SJSA1 (cell line): ENCODE measurements at regions not wholly inside any gene's neighbourhood (a gene's known extent, or its start where the extent isn't known, plus 50 kb on each side); places are given as distances from the start of the nearest gene placed in this dataset.

Experiments
- DNase-seq, 2 experiments: peaks; one replicate each; pipeline ENCODE4 v3.0.0-alpha.2; 2015 to 2020; ENCODE audit warnings: low spot score in 2 of 2, low read depth in 1 of 2
- H3K27ac ChIP-seq: fragments of 250-450 bp; sonication (Bioruptor Pico); 2 replicates; pipeline ENCODE4 v1.5.1; 2020; ENCODE audit warnings: mild to moderate bottlenecking, moderate library complexity
- H3K27me3 ChIP-seq: fragments of 250-450 bp; sonication (Bioruptor Pico); replicated peaks from 2 replicates; pipeline ENCODE4 v1.5.1; 2020; ENCODE audit warnings: mild to moderate bottlenecking, moderate library complexity
- H3K36me3 ChIP-seq: fragments of 250-450 bp; sonication (Bioruptor Pico); 2 replicates; pipeline ENCODE4 v1.5.1; 2020; ENCODE audit warnings: mild to moderate bottlenecking
- H3K4me1 ChIP-seq: fragments of 250-450 bp; sonication (Bioruptor Pico); replicated peaks from 2 replicates; pipeline ENCODE4 v1.6.1; 2021; ENCODE audit warnings: mild to moderate bottlenecking
- H3K4me3 ChIP-seq: fragments of 250-450 bp; sonication (Bioruptor Pico); 2 replicates; pipeline ENCODE4 v1.5.1; 2020; ENCODE audit warnings: mild to moderate bottlenecking
- H3K9me3 ChIP-seq: fragments of 250-450 bp; sonication (Bioruptor Pico); replicated peaks from 2 replicates; pipeline ENCODE4 v1.5.1; 2020; ENCODE audit warnings: mild to moderate bottlenecking

- H3K27ac ChIP-seq = no peak overlapping the region
- no peak overlapping the region for H3K4me3 ChIP-seq
- DNase-seq = no peak
- H3K4me1 ChIP-seq = no peaks in the 10 kb centered on the region
- H3K9me3 ChIP-seq = no peaks in the 10 kb centered on the region
- no peaks in the 10 kb centered on the region for H3K27me3 ChIP-seq
- no peaks in the 10 kb centered on the region for H3K36me3 ChIP-seq
These were observed 1039.1 kb upstream of the NXPH2 start for GRCh38 chr2:139819273-139819796.

DNA sequence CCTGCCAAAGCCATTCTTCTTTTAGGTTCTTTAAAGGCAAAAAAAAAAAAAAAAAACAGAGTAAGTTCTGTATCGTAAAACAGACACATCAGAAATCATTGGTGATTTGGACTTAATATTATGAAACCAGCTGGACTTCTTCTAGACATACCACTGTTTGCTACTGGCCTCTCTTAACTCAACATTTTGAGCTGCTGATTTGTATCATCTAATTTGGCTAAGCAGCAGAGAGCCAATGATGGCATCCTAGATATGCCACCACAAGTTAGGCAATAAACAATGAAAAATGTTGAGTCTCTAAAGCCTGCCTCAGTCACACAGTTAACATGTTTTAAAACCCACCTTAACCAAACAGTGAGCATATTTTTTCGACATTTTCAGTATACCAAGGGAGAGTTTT, 1034.3 kb upstream of the NXPH2 start:
- no peaks in the 10 kb centered on the region; the same call in 1 of the 2 replicates for H3K9me3 ChIP-seq
- no peaks in the 10 kb centered on the region for H3K27me3 ChIP-seq
- H3K4me1 ChIP-seq = no peaks in the 10 kb centered on the region
- H3K4me3 ChIP-seq = no peak overlapping the region
- no peak for DNase-seq
- H3K36me3 ChIP-seq = no peaks in the 10 kb centered on the region
- no peak overlapping the region for H3K27ac ChIP-seq

GRCh38 chr2:139813340-139813739, 1033.2 kb upstream of the NXPH2 start:
- Histone ChIP-seq H3K27ac (no peak overlapping the region), H3K27me3 (no peaks in the 10 kb centered on the region), H3K36me3 (no peaks in the 10 kb centered on the region), H3K4me3 (no peak overlapping the region), H3K4me1 (no peaks in the 10 kb centered on the region), H3K9me3 (no peaks in the 10 kb centered on the region; the same call in 1 of the 2 replicates)
- no peak for DNase-seq

GRCh38 chr2:139805441-139805840, 1025.3 kb upstream of the NXPH2 start:
- Histone ChIP-seq H3K4me1 (no peaks in the 10 kb centered on the region), H3K27me3 (no peaks in the 10 kb centered on the region), H3K4me3 (no peak overlapping the region), H3K9me3 (peaks cover 3% of the 10 kb centered on the region; the same call in 1 of the 2 replicates), H3K36me3 (no peaks in the 10 kb centered on the region), H3K27ac (no peak overlapping the region)
- DNase-seq = no peak

- Histone ChIP-seq H3K4me3 (no peak overlapping the region), H3K27ac (no peak overlapping the region), H3K27me3 (no peaks in the 10 kb centered on the region), H3K9me3 (0 out of 2 replicates have a peak, but pooled peaks cover 1% of the 10 kb centered on the region), H3K4me1 (no peaks in the 10 kb centered on the region), H3K36me3 (no peaks in the 10 kb centered on the region)
- no peak for DNase-seq
These were observed 1018.2 kb upstream of the NXPH2 start for GRCh38 chr2:139798391-139798790.

GRCh38 chr2:139790807-139791752, 1010.9 kb upstream of the NXPH2 start:
- Histone ChIP-seq H3K36me3 (no peaks in the 10 kb centered on the region), H3K4me1 (no peaks in the 10 kb centered on the region), H3K27me3 (no peaks in the 10 kb centered on the region), H3K9me3 (peaks cover 2% of the 10 kb centered on the region), H3K4me3 (no peak overlapping the region), H3K27ac (no peak overlapping the region)
- no peak for DNase-seq

DNA sequence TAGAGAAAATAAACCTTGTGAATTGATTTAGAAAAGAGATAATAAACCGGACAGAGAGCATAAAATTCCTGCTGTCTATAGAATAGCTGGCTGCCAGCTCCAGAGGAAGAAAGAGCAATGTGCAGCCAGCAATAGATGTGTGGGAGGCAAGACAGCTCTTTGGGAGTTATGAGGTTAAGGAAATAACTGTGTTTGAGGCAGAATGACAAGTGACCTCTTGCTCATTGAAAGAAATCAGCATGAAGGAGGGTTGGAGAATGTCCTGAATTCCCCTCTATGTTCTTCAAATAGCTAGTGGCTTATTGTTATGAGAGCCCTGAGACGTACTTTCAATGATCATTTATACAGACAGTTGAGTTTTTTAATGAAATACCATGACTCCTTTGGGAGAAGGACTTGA, 1009.9 kb upstream of the NXPH2 start:
- H3K36me3 ChIP-seq = no peaks in the 10 kb centered on the region
- no peaks in the 10 kb centered on the region for H3K27me3 ChIP-seq
- H3K4me3 ChIP-seq = no peak overlapping the region
- no peaks in the 10 kb centered on the region for H3K4me1 ChIP-seq
- no peak for DNase-seq
- peaks cover 4% of the 10 kb centered on the region for H3K9me3 ChIP-seq
- no peak overlapping the region for H3K27ac ChIP-seq

DNA sequence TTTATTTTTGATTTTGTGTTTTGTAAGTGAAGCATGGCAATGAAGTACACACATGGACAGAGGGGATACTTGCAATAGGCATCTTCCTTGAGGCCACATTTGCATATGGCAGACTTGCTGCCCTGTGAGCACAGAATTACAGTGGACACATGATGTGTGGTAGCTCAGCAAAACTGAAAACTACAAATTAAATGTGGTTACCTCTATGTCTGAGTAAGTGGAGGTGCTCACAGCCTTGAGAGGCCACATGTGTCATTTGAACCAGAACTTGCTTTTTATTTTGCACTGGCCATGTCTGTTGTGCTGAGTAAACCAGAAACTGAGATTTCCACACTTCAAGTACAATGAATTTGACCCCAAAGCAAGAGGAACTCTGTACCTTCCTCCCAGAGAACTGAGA, 998.5 kb upstream of the NXPH2 start:
- Histone ChIP-seq H3K27ac (no peak overlapping the region), H3K36me3 (no peaks in the 10 kb centered on the region), H3K4me3 (no peak overlapping the region), H3K27me3 (no peaks in the 10 kb centered on the region), H3K4me1 (no peaks in the 10 kb centered on the region), H3K9me3 (no peaks in the 10 kb centered on the region)
- no peak for DNase-seq

DNA sequence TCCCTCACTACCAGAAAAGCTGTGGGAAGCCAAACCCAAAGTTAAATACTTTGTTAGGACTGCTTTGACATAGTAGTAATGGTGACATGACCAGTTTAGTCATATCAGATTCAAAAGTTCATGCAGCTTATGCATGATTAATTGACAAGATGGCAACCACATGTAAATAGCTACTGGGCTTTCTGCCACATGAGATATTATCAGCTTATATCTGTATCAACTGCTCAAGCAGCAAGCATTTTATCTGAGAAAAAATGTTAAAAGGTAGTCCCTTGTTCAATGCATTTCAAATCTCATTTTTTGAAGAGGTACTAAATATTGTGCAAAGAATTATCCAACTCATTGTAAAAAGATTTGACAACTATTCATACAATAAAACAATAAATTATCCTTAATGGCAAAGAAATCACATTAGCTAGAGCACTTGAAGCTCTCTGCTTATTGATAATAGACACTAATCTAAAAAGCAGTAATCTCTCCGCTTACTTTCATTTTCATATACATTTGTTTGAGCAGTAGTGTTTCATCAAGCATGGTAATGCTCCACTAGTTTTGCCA, 993.6 kb upstream of the NXPH2 start:
- no peaks in the 10 kb centered on the region for H3K27me3 ChIP-seq
- H3K4me1 ChIP-seq = no peaks in the 10 kb centered on the region
- H3K4me3 ChIP-seq = no peak overlapping the region
- H3K27ac ChIP-seq = no peak overlapping the region
- H3K9me3 ChIP-seq = no peaks in the 10 kb centered on the region
- DNase-seq = no peak
- no peaks in the 10 kb centered on the region for H3K36me3 ChIP-seq

- no peak overlapping the region for H3K27ac ChIP-seq
- no peaks in the 10 kb centered on the region for H3K4me1 ChIP-seq
- H3K9me3 ChIP-seq = no peaks in the 10 kb centered on the region
- H3K27me3 ChIP-seq = no peaks in the 10 kb centered on the region
- DNase-seq = no peak
- no peak overlapping the region for H3K4me3 ChIP-seq
- H3K36me3 ChIP-seq = no peaks in the 10 kb centered on the region
These were observed 989.4 kb upstream of the NXPH2 start for GRCh38 chr2:139769633-139770032.

DNA sequence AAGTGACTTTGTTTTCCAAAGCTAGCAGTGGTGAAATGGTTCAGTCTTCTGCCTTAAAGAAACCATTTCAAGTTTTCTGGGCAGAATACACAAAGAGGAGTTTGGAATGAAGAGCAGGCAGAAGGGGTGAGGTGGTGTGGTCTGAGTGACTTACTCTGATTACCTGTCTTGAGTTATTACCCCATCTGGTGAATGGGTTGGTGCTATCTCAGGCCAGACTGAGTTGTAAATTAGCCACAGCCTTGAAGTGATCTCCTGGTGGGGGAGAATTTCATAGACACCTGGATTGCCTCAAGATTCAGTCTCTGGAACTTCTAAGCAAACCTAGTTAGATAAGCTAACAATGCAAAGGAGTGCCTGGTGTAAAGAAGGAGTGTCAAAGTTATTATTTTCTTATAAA, 983.5 kb upstream of the NXPH2 start:
- DNase-seq = no peak
- Histone ChIP-seq H3K9me3 (0 out of 2 replicates have a peak, but pooled peaks cover 3% of the 10 kb centered on the region), H3K27me3 (no peaks in the 10 kb centered on the region), H3K27ac (no peak overlapping the region), H3K4me1 (no peaks in the 10 kb centered on the region), H3K36me3 (no peaks in the 10 kb centered on the region), H3K4me3 (no peak overlapping the region)

DNA sequence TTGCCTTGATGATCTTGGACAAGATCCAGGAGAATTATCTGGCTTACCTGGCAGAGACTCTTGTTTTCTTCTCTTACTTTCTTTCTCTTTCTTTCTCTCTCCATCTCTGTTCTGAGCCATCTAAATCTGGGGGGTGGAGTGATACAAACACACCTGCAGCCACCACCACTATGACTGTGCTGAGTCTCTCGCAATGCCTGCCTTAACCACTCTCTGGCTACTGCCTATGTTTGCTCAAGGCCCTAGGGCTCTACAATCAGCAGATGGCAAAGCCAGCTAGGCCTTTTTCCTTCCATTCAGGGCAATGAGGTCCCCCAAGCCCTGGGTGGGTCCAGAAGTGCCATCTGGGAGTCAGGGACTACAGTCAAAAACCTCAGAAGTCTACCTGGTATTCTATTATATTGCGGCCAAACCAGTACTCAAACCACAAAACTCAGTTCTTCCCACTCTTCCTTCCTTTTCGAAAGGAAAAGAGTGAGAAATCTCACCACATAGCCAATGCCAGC, 978.9 kb upstream of the NXPH2 start:
- no peak for DNase-seq
- no peaks in the 10 kb centered on the region for H3K4me1 ChIP-seq
- no peaks in the 10 kb centered on the region for H3K36me3 ChIP-seq
- no peak overlapping the region for H3K4me3 ChIP-seq
- H3K27me3 ChIP-seq = no peaks in the 10 kb centered on the region
- peaks cover 3% of the 10 kb centered on the region; the same call in 1 of the 2 replicates for H3K9me3 ChIP-seq
- no peak overlapping the region for H3K27ac ChIP-seq

DNA sequence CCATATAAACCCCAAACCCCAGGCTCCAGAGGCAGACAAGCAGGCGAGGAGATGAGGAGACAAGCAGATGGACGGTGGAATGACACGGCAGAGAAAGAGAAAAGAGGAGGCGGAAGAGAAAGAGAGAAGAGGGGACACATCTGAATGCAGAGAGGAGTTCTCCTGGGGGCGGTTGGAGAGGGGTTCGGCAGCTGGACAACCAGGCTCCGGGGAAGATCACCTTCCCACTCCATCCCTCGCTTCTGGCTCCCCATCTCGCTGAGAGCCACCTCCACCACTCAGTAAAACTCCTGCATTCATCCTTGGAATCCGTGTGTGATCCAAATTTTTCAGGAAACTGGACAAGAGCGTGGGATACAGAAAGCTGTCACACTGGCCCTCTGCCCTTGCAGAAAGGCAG, 966.7 kb upstream of the NXPH2 start:
- Histone ChIP-seq H3K4me3 (no peak overlapping the region), H3K27ac (no peak overlapping the region), H3K27me3 (no peaks in the 10 kb centered on the region), H3K36me3 (no peaks in the 10 kb centered on the region), H3K4me1 (no peaks in the 10 kb centered on the region), H3K9me3 (peaks cover 9% of the 10 kb centered on the region; the same call in 1 of the 2 replicates)
- DNase-seq = no peak

DNA sequence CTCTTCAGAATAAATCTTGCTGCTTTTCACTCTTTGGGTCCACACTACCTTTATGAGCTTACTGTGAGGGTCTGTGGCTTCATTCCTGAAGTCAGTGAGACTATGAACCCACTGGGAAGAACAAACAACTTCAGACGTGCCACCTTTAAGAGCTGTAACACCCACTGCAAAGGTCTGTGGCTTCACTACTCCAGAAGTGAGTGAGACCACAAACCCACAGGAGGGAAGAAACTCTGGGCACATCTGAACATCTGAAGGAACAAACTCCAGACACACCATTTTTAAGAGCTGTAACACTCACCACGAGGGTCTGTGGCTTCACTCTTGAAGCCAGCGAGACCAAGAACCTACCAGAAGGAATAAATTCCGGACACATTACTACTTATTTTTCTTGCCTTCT, 964.1 kb upstream of the NXPH2 start:
- no peaks in the 10 kb centered on the region for H3K27me3 ChIP-seq
- no peaks in the 10 kb centered on the region for H3K4me1 ChIP-seq
- H3K36me3 ChIP-seq = no peaks in the 10 kb centered on the region
- DNase-seq = no peak
- no peak overlapping the region for H3K27ac ChIP-seq
- H3K9me3 ChIP-seq = peaks cover 9% of the 10 kb centered on the region; the same call in 1 of the 2 replicates
- no peak overlapping the region for H3K4me3 ChIP-seq
